Stimulated activated naive CD8-positive, alpha-beta T cell treated with anti-CD3 and anti-CD28 coated beads, Interleukin-15, amount 100 ng/mL, for 72 hours (primary cell): ENCODE measurements at regions not wholly inside any gene's neighbourhood (a gene's known extent, or its start where the extent isn't known, plus 50 kb on each side); places are given as distances from the start of the nearest gene placed in this dataset.
"Not testable (repeated sequence)": the region's sequence is repeated elsewhere in the genome, so short reads cannot be mapped to it uniquely, and the experiment has no call there.

Experiments used
- ATAC-seq: fragments of 150-1000 bp; cut with Tn5 transposase; 2 replicates; pipeline ENCODE4 v1.10.0; 2021; ENCODE audit warnings: mild to moderate bottlenecking, moderate library complexity
- DNase-seq, 2 donors: peaks; one replicate each; pipeline ENCODE4 v3.0.0; 2021 to 2022
- H3K27ac Mint-ChIP-seq, 2 donors: one replicate each; pipeline ENCODE4 v1.8.0; 2022; ENCODE audit warnings: mild to moderate bottlenecking in 2 of 2, mixed read lengths in 2 of 2, moderate library complexity in 2 of 2
- H3K27me3 Mint-ChIP-seq: one replicate; pipeline ENCODE4 v1.8.0; 2022; ENCODE audit warnings: mixed read lengths
- H3K4me1 Mint-ChIP-seq: one replicate; pipeline ENCODE4 v1.8.0; 2022; ENCODE audit warnings: mild to moderate bottlenecking, mixed read lengths
- H3K4me3 Mint-ChIP-seq, 2 donors: one replicate each; pipeline ENCODE4 v1.8.0; 2022; ENCODE audit warnings: mild to moderate bottlenecking in 2 of 2, mixed read lengths in 2 of 2, moderate library complexity in 1 of 2
- H3K9me3 Mint-ChIP-seq, 2 donors: one replicate each; pipeline ENCODE4 v1.8.0; 2022; ENCODE audit warnings: mixed read lengths in 2 of 2

DNA sequence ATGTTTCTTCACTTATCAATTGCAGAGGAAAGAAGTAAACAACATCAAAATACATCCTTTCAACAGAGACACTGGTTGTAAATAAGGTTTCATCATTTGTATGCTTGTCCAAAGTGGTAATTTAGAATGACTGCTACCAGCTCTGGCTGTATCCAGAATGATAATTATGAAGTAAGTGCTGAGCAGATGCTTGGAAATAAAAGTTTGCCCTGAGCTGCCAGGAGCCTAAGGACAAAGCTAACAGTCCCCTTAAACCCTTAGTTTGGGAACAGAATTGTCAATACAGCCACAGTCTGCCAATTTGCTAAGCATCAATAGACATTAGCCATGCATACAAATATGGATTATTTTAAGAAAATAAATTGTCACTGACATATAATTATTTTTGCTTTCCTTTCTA, 147.0 kb upstream of the SLC13A1 start:
- Mint-ChIP-seq H3K27me3 (no peaks in the 10 kb centered on the region), H3K9me3 (no peaks in the 10 kb centered on the region), H3K4me1 (no peaks in the 10 kb centered on the region)

DNA sequence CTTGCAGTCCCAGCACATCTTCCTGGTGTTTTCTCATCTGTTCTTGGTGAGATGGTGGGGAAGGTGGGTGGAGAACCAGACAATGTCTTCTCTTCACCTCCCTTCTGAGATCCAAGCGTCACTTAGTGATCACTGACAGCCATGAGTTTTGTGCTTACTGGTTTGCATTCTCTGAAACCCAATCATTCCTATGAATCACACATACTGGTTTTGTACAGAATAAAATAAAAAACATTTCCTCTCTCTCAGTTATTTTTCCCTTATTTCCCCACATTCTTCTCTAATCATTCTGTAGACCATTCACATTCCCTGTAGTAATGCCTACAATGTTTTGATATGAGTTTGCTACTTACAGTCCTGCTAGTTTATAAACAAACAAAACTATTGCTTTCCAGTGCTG, 143.8 kb upstream of the SLC13A1 start:
- no peak for DNase-seq
- Mint-ChIP-seq H3K9me3 (peaks cover 6 to 15% of the 10 kb centered on the region in 2 donors), H3K27me3 (no peaks in the 10 kb centered on the region), H3K27ac (no peak overlapping the region), H3K4me3 (no peak overlapping the region), H3K4me1 (no peaks in the 10 kb centered on the region)
- ATAC-seq = no peak

More for the DNA sequence above, 147.0 kb upstream of the SLC13A1 start:
- DNase-seq (no peak), ATAC-seq (no peak)
- Mint-ChIP-seq H3K27ac (no peak overlapping the region), H3K4me3 (no peak overlapping the region)

DNA sequence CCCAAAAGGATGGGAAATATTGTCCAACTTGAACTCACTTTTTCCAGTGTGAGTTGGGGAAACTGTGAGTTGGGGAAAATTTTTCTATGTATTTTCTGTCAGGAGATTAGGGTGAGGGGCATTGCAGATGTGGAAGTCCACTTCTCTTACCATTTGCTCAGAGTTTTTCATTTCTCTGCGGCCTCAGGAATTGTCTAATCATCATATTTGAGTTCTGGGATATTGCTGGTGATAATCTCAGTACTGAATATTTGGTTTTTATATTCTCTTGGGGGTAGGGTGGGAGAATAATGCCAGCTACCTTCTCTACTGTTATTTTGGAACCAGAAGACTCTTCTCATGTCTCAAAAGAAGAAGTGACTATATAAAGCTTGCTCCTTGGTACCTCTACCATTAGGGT, 141.3 kb upstream of the SLC13A1 start:
- H3K9me3 Mint-ChIP-seq = peaks cover 6 to 15% of the 10 kb centered on the region in 2 donors
- no peaks in the 10 kb centered on the region for H3K27me3 Mint-ChIP-seq
- H3K4me3 Mint-ChIP-seq = no peak overlapping the region
- ATAC-seq (no peak), DNase-seq (no peak)
- no peaks in the 10 kb centered on the region for H3K4me1 Mint-ChIP-seq
- no peak overlapping the region for H3K27ac Mint-ChIP-seq

DNA sequence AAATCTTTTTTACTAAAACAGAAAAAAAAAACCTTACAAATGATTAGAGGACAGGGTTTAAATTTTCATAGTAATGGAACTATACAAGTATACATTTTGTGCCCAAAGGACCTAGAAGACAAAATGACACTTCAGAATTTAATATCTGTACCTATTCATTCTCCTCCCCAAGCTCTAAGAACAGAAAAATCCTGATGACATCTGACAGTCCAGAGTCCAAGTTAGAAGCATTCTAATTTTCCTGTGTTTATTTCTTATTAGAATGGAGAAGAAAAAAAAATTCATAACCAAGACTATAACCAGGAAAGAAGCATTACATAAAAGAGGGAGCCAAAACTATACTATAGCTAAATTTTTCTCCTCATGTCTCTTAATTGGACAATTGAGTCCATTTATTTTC, 138.9 kb upstream of the SLC13A1 start:
- DNase-seq (no peak), ATAC-seq (no peak)
- Mint-ChIP-seq H3K9me3 (peaks cover 6 to 15% of the 10 kb centered on the region in 2 donors), H3K4me1 (no peaks in the 10 kb centered on the region), H3K4me3 (no peak overlapping the region), H3K27me3 (no peaks in the 10 kb centered on the region), H3K27ac (no peak overlapping the region)

DNA sequence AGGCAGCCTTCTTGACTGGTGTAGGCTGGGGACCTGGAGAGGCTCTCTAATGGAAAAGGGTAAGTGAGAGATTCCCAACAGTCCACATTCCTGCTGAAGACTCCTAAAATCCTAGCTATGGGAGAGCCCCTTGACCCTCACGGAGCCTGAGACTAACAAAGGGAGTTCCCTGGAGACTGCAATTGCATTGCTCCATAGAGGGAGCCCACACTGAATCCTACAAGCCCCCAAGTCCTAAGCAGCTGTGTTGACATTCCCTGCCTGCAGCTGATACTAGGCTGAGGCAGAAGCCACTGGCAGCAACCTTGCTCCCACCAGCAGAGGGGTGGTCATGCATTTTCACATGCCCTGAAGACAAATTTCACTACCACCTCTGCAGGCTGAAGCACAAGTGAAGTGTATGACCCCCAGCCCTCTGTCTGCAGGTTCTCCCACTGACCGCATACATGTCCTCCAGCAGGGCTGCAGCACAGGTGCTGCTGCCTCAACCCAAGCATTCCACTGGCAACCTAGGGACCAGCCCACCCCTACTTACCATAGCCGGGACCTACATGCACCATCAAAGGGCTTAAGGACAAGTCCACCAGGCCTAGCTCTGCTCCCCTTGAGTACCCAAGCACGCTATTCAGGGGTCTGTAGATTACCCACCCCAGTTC, 130.3 kb upstream of the SLC13A1 start:
- ATAC-seq = no peak

DNA sequence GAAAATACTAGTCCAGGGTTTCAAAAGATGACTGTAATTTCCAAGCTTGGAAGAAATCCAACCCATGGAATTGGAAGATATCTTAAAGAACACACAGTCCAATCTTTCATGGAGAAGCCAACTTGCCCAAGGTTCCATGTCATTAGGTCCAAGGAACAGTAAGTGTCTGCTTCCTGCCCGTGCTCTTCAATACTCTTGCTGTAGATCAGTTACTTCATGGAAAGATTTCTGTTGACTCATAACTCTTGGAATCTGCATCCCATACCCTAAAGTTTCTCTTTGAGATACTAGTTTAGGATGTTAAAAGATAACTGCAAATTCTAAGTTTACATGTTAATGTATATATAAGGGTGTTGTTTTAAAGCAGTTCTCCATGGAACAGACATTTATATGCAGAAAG, 127.9 kb upstream of the SLC13A1 start:
- H3K27me3 Mint-ChIP-seq = no peaks in the 10 kb centered on the region
- ATAC-seq (no peak), DNase-seq (no peak)
- H3K4me1 Mint-ChIP-seq = no peaks in the 10 kb centered on the region
- H3K4me3 Mint-ChIP-seq = no peak overlapping the region
- H3K27ac Mint-ChIP-seq = no peak overlapping the region
- peaks cover 11 to 23% of the 10 kb centered on the region in 2 donors for H3K9me3 Mint-ChIP-seq

More for the DNA sequence above, 130.3 kb upstream of the SLC13A1 start:
- no peak for DNase-seq
- H3K9me3 Mint-ChIP-seq = peaks cover under 1 to 11% of the 10 kb centered on the region in 2 donors
- H3K4me3 Mint-ChIP-seq = no peak overlapping the region
- no peaks in the 10 kb centered on the region for H3K4me1 Mint-ChIP-seq
- no peak overlapping the region for H3K27ac Mint-ChIP-seq
- H3K27me3 Mint-ChIP-seq = no peaks in the 10 kb centered on the region

DNA sequence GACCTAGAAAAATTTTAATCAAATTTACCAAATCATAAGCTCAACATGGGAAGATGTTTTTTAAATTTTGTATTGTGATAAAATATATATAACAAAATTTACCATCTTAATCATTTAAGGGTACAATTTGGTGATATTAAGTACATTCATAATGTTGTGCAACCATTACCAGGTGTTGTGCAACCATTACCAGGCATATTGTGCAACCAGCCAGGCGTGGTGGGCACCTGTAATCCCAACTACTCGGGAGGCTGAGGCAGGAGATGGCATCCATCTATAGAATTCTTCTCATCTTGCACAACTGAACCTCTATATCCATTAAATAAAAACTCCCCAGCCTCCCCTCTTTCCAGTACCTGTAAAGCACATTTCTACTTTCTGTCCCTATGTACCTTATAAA, 124.5 kb upstream of the SLC13A1 start:
- no peak overlapping the region for H3K27ac Mint-ChIP-seq
- H3K4me3 Mint-ChIP-seq = no peak overlapping the region
- H3K9me3 Mint-ChIP-seq = peaks cover 17 to 34% of the 10 kb centered on the region in 2 donors
- no peak for DNase-seq
- no peak for ATAC-seq
- no peaks in the 10 kb centered on the region for H3K4me1 Mint-ChIP-seq
- no peaks in the 10 kb centered on the region for H3K27me3 Mint-ChIP-seq

DNA sequence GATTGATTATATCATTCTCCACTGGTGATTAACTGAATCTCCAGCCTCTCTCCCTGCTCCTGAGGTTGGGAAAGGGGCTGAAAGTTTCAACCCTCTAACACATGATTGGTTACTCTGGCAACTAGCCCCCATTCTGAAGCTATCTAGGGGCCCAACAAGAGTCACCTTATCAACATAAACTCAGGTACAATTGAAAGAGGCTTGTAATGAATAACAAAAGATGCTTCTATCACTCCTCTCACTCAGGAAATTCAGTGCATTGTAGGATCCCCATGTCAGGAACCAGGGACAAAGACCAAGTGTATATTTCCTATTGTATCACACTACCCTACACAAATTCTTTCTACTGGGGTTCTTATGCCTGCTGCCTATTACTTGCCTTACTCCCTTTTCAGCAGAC, 123.9 kb upstream of the SLC13A1 start:
- H3K27me3 Mint-ChIP-seq = no peaks in the 10 kb centered on the region
- no peak overlapping the region for H3K27ac Mint-ChIP-seq
- peaks cover 17 to 34% of the 10 kb centered on the region in 2 donors for H3K9me3 Mint-ChIP-seq
- no peak overlapping the region for H3K4me3 Mint-ChIP-seq
- DNase-seq = no peak
- no peak for ATAC-seq
- H3K4me1 Mint-ChIP-seq = no peaks in the 10 kb centered on the region

DNA sequence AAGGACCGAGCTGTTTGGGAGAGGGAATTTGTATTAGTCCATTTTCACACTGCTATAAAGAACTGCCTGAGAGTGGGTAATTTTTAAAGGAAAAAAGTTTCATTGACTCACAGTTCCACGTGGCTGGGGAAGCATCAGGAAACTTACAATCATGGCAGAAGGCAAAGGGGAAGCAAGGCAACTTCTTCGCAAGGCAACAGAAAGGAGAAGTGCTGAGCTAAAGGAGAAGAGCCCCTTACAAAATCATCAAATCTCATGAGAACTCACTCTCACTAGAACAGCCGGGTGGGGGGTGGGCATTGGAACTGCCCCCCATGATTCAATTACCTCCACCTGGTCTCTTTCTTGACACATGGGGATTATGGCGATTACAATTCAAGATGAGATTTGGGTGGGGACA, 121.8 kb upstream of the SLC13A1 start:
- H3K9me3 Mint-ChIP-seq = peaks cover 17 to 34% of the 10 kb centered on the region in 2 donors
- not testable (repeated sequence) for ATAC-seq, H3K27ac Mint-ChIP-seq, H3K27me3 Mint-ChIP-seq, H3K4me3 Mint-ChIP-seq, DNase-seq, H3K4me1 Mint-ChIP-seq

DNA sequence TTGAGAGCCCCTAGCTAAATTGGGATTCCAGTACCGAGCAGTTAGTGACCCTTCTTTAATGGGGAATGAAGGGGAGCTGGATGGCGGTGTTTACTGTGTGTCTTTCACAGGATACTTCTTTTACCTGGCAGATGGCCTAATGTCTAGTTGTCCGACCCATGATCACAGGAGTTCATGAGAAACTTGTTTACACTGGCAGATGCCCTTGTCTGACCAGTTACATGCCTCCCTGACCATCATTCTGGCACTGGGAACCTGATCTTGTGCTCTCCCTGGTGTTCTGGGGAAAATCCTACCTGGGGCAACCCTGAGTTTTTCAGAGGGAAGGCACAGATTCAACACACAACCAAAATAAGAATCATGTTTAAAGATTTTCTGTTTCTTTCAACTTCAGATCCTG, 120.1 kb upstream of the SLC13A1 start:
- H3K4me3 Mint-ChIP-seq = no peak overlapping the region
- H3K27me3 Mint-ChIP-seq = no peaks in the 10 kb centered on the region
- no peaks in the 10 kb centered on the region for H3K4me1 Mint-ChIP-seq
- H3K9me3 Mint-ChIP-seq = peaks cover 14 to 34% of the 10 kb centered on the region in 2 donors
- ATAC-seq (no peak), DNase-seq (no peak)
- no peak overlapping the region for H3K27ac Mint-ChIP-seq

DNA sequence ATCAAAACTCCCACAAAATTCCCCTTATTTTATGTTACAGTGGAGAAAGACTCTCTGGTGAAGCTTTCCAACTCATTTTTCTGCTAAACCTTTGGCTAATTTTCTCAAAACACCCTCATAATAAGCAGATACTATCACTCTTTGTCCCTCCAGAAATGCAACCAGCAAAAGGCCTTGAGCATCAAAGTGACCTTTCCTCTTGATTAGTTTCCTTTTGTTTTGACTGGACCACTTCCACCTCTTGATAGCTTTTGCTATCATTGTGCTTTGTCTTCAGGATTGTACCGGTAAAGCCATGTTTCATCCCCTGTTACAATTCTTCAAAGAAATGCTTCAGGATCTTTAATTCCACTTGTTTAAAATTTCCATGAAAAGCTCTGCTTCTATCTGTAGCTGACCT, 115.1 kb upstream of the SLC13A1 start:
- no peak for DNase-seq
- H3K4me1 Mint-ChIP-seq = no peaks in the 10 kb centered on the region
- H3K9me3 Mint-ChIP-seq = peaks cover 0 to 1% of the 10 kb centered on the region in 2 donors
- ATAC-seq = no peak
- H3K27ac Mint-ChIP-seq = no peak overlapping the region
- no peaks in the 10 kb centered on the region for H3K27me3 Mint-ChIP-seq
- no peak overlapping the region for H3K4me3 Mint-ChIP-seq

DNA sequence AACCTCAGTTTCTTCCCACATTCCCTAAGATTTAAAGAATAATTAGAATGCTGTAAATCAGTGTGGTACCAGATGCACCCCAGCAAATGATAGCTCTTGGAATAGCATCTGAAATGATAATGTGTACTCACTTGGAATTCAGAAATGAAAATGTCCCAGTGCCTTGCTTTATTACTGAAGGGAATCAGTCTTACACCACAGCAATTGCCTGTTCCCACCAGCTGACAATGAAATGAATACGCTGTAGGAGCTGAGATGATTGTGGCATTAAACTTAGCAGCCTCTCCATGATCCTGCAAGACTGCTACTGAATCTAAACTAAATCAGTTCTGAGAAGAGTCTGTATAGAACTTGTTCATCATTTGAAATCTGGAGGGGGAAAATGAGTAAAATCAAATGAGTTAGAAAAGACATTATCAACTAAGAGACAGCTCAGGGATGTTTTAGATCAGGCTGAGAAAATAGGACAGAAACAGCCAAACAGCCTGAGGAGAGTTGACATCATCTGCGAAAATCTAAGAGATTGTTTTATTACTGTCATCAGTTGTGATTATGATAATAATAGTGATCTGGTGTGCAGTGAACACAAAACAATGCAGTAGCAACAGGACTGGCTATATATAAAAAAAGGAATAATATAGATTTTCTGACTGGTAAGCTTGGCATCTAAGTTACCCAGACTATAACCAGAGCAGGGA, 108.6 kb upstream of the SLC13A1 start:
- no peak for DNase-seq
- H3K27me3 Mint-ChIP-seq = no peaks in the 10 kb centered on the region
- H3K4me1 Mint-ChIP-seq = no peaks in the 10 kb centered on the region
- no peak for ATAC-seq
- no peak overlapping the region for H3K27ac Mint-ChIP-seq
- H3K9me3 Mint-ChIP-seq = peaks cover 0 to 3% of the 10 kb centered on the region in 2 donors
- H3K4me3 Mint-ChIP-seq = no peak overlapping the region

DNA sequence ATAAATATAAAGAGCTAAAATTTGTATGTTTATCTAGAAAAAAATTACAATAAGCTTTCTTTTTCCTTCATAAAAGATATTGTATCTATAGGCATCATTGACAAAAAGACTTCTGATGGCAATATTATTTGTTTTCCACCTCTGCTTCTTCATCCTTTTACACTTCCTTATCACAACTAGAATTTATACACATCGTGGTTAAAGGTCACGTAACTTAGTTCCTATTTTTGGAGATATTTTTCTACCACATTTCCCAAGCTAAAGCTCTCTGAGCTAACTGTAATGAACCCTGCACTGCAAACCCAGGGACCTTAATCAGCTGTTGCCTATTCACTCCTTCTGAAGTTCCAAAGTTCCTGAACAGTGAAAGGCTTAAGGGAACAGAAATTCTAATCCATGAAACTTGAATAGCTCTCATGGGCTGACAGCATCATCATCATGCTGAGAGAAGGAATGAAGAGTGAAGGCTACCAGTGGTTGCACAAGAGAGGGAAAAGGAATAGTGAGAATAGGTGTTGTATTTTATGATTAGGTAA, 106.1 kb upstream of the SLC13A1 start:
- Mint-ChIP-seq H3K9me3 (peaks cover 0 to 5% of the 10 kb centered on the region in 2 donors), H3K4me1 (no peaks in the 10 kb centered on the region), H3K27me3 (no peaks in the 10 kb centered on the region), H3K27ac (no peak overlapping the region), H3K4me3 (no peak overlapping the region)
- ATAC-seq = no peak
- DNase-seq = no peak

DNA sequence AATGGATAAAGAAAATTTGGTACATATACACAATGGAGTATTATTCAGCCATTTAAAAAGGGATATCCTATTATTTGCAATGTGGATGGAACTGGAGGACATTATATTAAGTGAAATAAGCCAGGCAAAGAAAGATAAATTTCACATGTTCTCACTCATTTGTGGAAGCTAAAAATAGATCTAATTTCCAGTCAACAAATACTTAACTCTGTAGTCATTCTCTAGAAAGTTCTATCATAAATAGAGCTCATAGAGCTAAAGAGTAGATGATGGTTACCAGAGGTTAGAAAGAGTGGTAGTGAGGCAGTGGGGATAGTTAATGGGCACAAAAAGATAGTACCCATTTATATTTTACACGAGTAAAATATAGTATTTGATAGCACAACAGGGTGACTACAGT, 104.2 kb upstream of the SLC13A1 start:
- no peak overlapping the region for H3K4me3 Mint-ChIP-seq
- H3K9me3 Mint-ChIP-seq = peaks cover 0 to 9% of the 10 kb centered on the region in 2 donors
- no peaks in the 10 kb centered on the region for H3K27me3 Mint-ChIP-seq
- H3K27ac Mint-ChIP-seq = no peak overlapping the region
- ATAC-seq (no peak), DNase-seq (no peak)
- no peaks in the 10 kb centered on the region for H3K4me1 Mint-ChIP-seq

DNA sequence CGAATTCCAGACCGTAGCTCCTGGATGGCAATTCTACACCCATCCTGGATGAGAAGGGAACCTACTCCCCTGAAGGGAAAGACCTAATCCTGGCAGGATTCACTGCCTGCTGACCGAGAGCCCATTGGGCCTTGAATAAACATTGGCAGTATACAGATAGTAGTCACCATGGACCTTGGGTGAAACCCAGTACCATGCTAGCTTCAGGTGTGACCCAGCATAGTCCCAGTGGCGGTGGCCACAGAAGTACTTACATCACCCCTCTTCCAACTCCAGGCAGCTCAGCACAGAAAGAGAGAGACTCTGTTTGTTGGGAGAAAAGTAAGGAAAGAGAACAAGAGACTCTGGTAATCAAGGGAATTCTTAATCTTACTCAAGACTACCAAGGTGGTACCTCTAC, 97.2 kb upstream of the SLC13A1 start:
- DNase-seq = no peak
- no peaks in the 10 kb centered on the region for H3K4me1 Mint-ChIP-seq
- no peak overlapping the region for H3K4me3 Mint-ChIP-seq
- ATAC-seq = no peak
- no peaks in the 10 kb centered on the region for H3K27me3 Mint-ChIP-seq
- peaks cover 5 to 7% of the 10 kb centered on the region in 2 donors for H3K9me3 Mint-ChIP-seq
- no peak overlapping the region for H3K27ac Mint-ChIP-seq

DNA sequence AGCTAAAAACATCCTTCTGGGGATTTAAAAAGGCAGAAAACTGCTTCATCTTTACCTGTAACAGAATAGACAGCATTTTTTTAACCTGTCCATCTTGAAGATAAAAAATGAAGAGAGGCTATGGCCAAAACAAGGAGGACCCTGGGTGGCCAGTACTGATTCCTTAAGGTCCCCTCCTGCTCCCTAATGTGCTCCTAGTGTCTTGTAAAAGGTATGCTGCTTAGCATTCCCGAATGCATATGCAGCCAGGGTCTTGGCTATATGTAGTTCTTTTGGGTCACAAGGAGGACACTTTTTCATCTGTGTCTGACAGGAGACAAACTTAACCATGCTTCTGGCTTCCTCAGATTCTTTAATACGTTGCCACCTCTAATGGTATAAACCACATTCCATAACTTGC, 93.9 kb upstream of the SLC13A1 start:
- no peak overlapping the region for H3K4me3 Mint-ChIP-seq
- no peaks in the 10 kb centered on the region for H3K27me3 Mint-ChIP-seq
- H3K4me1 Mint-ChIP-seq = no peaks in the 10 kb centered on the region
- no peak for DNase-seq
- H3K27ac Mint-ChIP-seq = no peak overlapping the region
- peaks cover 0 to 7% of the 10 kb centered on the region in 2 donors for H3K9me3 Mint-ChIP-seq
- ATAC-seq = no peak
